ENCODE measurements at regions not wholly inside any gene's neighbourhood (a gene's known extent, or its start where the extent isn't known, plus 50 kb on each side); places are given as distances from the start of the nearest gene placed in this dataset.

- no peak for TF ChIP-seq CTCF (IDR thresholded peaks at IDR 0.05; ENCODE audit: insufficient read depth, low read length, poor library complexity, severe bottlenecking)
- no peak for DNase-seq (ENCODE audit: low read depth)
- Histone ChIP-seq H3K4me3 (ENCODE audit: low read depth, low read length) (no peak overlapping the region), H3K36me3 (ENCODE audit: control insufficient read depth, insufficient read depth, low read length) (no peaks in the 10 kb centered on the region), H3K27me3 (ENCODE audit: control insufficient read depth, insufficient read depth, low read length) (no peaks in the 10 kb centered on the region)
These were observed 491.1 kb upstream of the ZMIZ1 start for GRCh38 chr10:78577712-78578111.

- Histone ChIP-seq H3K36me3 (ENCODE audit: control insufficient read depth, insufficient read depth, low read length) (no peaks in the 10 kb centered on the region), H3K4me3 (ENCODE audit: low read depth, low read length) (no peak overlapping the region), H3K27me3 (ENCODE audit: control insufficient read depth, insufficient read depth, low read length) (no peaks in the 10 kb centered on the region)
- DNase-seq (ENCODE audit: low read depth): no peak
- TF ChIP-seq CTCF (IDR thresholded peaks at IDR 0.05; ENCODE audit: insufficient read depth, low read length, poor library complexity, severe bottlenecking): no peak
These were observed 489.8 kb upstream of the ZMIZ1 start for GRCh38 chr10:78578929-78579328.

- DNase-seq (ENCODE audit: low read depth): no peak
- Histone ChIP-seq H3K36me3 (ENCODE audit: control insufficient read depth, insufficient read depth, low read length) (no peaks in the 10 kb centered on the region), H3K27me3 (ENCODE audit: control insufficient read depth, insufficient read depth, low read length) (peaks cover 6% of the 10 kb centered on the region), H3K4me3 (ENCODE audit: low read depth, low read length) (no peak overlapping the region)
- TF ChIP-seq CTCF (IDR thresholded peaks at IDR 0.05; ENCODE audit: insufficient read depth, low read length, poor library complexity, severe bottlenecking): no peak
These were observed 489.2 kb upstream of the ZMIZ1 start for GRCh38 chr10:78579576-78579975.

GRCh38 chr10:78579995-78580394 is 488.8 kb upstream of the ZMIZ1 start:
- no peaks in the 10 kb centered on the region for H3K36me3 ChIP-seq (ENCODE audit: control insufficient read depth, insufficient read depth, low read length)
- peaks cover 7% of the 10 kb centered on the region for H3K27me3 ChIP-seq (ENCODE audit: control insufficient read depth, insufficient read depth, low read length)
- TF ChIP-seq CTCF (IDR thresholded peaks at IDR 0.05; ENCODE audit: insufficient read depth, low read length, poor library complexity, severe bottlenecking): no peak
- H3K4me3 ChIP-seq (ENCODE audit: low read depth, low read length): no peak overlapping the region
- DNase-seq (ENCODE audit: low read depth): no peak

GRCh38 chr10:78581133-78581694 is 487.6 kb upstream of the ZMIZ1 start:
- peaks cover 7% of the 10 kb centered on the region for H3K27me3 ChIP-seq (ENCODE audit: control insufficient read depth, insufficient read depth, low read length)
- DNase-seq (ENCODE audit: low read depth): no peak
- no peaks in the 10 kb centered on the region for H3K36me3 ChIP-seq (ENCODE audit: control insufficient read depth, insufficient read depth, low read length)
- TF ChIP-seq CTCF (IDR thresholded peaks at IDR 0.05; ENCODE audit: insufficient read depth, low read length, poor library complexity, severe bottlenecking): no peak
- H3K4me3 ChIP-seq (ENCODE audit: low read depth, low read length): no peak overlapping the region

GRCh38 chr10:78582540-78582939 is 486.2 kb upstream of the ZMIZ1 start:
- no peaks in the 10 kb centered on the region for H3K36me3 ChIP-seq (ENCODE audit: control insufficient read depth, insufficient read depth, low read length)
- H3K4me3 ChIP-seq (ENCODE audit: low read depth, low read length): no peak overlapping the region
- TF ChIP-seq CTCF (IDR thresholded peaks at IDR 0.05; ENCODE audit: insufficient read depth, low read length, poor library complexity, severe bottlenecking): no peak
- H3K27me3 ChIP-seq (ENCODE audit: control insufficient read depth, insufficient read depth, low read length): peaks cover 7% of the 10 kb centered on the region
- no peak for DNase-seq (ENCODE audit: low read depth)
